GM18520 (cell line): ENCODE measurements at regions not wholly inside any gene's neighbourhood (a gene's known extent, or its start where the extent isn't known, plus 50 kb on each side); places are given as distances from the start of the nearest gene placed in this dataset.

Experiments used
- ATAC-seq: cut with Tn5 transposase; IDR thresholded peaks from one replicate; pipeline ENCODE4 v1.9.1; 2021; ENCODE audit not compliant: unreplicated experiment

DNA sequence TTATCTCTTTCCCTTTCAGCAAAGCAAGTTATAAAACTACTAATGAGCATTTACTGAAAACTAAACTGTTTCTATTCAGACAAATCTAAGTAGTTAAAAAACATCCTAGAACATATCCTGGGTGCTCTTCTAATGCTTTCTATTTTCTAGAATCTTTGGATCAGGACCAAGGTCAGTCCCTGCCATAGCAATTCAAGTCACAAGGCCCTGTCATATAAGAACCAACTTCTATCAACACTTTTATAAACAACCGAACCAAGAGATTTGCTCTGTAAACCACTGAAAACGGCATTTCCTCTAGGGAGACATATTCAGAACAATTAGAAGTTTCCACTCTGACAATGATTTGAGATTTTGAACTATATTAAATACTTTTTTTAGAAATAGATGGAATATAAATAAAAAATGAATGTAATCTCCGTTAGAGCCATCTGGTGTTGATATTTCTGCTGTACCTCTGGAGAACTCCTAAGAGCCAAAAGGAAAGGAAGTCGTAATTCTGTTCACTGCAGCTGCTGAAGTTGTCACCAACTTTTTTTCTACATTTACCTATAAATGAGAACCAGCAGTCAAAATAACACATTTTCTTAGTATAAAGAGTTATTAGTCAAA is 51.4 kb upstream of the LGSN start:
- ATAC-seq, result no peak

DNA sequence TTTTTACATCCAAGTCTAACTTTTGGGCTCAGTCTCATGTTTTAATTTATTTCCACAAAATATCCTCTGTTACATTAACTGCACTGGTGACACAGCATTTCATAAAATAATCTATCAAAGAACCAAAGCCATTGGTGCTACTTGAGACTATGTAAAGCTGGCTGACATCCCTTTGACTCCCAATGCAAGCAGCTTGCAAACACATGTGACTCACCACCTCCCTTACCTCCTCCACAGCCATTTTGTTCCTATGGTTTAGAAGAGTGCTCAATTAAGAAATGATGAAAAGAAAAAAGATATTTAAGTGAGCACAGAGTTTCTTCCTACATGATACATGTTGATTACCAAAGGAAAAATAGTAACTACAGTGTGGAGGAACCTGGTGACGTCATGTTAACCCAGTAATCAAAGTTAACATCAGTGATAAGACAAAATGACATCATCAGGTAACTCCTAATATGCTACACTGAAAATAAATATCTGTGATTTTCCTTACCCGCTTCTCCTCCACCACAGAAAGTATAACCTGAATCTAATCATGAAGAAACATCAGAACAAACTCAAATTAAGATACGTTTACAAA is 53.3 kb upstream of the LGSN start:
- no peak for ATAC-seq

GRCh38 chr6:63389191-63389844 is 69.5 kb upstream of the LGSN start:
- ATAC-seq, result peak; percentile 41

DNA sequence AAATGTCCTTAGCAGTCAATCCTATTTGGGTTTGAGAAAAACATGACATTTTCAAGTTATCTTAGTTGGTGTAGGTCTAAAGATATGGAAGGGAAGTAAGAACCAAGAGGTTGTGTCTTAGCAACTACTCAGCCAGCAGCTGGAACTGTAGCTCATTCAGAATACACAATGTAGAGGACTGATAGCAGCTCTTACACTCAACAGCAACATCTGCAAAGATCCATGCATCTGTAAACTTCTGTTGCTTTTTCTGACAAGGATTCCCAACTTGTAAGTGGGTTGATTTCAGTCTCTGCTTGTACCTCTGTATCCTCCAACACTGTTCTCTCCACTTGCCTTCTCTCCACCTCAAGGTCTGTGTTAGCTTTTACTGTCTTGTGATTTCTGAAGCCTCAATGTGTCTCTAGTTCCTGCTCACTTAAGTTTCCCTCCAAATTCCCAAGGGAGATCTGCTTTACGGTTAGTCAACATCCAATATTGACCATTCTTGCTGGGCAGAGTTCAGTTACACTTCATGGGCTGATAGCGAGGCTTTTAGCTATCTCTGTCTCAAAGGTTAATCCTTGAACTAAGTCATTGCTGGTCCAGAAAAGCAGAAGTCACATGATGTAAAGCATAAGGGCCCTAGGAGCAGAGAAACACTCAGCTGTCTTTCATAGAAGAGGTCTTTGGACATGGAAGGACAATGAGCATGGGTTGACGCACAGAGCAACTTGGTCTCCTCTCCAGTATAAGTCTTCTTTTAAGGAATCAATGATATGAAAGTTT is 71.6 kb upstream of the LGSN start:
- no peak for ATAC-seq

GRCh38 chr6:63392092-63392724 is 72.4 kb upstream of the LGSN start:
- no peak for ATAC-seq

GRCh38 chr6:63394656-63395308 is 75.0 kb upstream of the LGSN start:
- no peak for ATAC-seq

DNA sequence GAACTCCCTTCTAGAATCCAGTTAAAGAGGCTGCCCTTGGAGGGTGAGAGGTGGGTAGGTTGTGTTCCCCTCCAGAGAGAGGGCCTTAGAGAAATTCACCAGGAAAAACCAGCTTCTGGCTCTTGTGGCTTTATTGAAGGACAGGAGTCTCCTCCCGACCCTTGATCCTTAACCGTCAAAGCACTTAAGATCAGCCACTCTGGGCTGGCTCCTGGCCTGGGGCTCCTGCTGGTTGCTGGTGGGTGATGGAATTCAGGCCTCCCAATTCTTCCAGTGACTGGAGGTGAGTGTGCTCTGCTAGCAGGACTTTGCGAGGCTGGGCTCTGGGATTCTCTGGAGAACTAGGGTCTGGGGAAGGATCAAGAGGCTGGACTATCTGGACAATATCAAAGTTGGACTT is 75.6 kb upstream of the LGSN start:
- no peak for ATAC-seq

- ATAC-seq, result no peak
Observed at GRCh38 chr6:63403725-63404124, 83.9 kb upstream of the LGSN start.

DNA sequence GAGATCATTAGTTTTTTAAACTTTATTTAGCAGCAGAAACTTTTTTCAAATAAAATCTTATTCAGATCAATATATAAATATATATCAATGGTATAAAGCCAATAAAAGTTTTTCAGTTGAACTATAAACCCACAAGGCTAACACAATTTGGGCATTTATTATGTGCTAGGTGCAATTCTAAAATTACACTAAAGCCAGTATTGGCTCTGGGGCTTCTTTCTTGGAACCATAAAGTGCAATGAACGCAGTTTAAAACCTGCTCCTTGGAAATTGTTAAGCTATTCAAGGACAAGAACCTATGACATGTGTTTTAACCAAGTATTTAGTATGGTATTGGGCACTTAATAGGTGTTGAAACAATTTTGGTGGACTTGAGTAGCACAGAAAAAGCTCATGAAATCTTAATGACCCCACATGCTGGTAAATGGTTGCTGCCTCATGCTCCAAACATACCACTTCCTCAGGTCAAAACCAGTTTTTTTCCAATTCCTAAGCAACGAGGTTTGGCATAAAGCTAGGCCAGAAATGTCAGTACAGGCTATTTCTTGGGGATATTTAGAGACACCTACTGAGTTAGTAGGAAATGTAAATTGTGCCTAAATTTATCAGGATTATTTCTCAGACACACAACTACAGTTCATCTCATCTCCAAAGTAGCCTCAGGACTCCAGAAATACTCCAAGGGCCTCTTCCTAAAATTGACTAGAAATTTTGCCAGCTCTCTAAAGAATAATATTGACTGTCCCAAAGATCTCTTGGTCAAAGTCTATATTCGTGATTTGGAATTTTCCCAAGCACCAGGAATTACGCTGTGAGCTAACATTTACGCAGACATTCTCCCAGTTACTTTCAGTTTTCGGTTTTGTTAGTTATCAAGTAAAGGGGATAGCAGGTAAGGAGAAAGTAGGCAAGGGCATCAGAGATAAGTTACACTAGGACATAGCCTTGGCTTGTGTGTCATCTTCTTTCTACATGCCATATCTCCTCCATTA is 90.9 kb upstream of the LGSN start:
- no peak for ATAC-seq

DNA sequence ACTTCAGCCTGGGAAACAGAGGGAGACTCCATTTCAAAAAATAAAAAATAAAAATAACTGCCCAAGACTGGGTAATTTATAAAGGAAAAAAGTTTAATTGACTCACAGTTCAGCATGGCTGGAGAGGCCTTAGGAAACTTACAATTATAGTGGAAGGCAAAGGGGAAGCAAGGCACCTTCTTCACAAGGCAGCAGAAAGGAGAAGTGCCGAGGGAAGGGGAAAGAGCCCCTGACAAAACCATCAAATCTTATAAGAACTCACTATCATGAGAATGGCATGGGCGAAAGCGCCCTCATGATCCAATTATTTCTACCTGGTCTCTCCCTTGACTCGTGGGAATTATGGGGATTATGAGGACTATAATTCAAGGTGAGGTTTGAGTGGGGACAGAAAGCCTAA is 95.5 kb upstream of the LGSN start:
- ATAC-seq, result no peak

GRCh38 chr6:63418741-63419140 is 99.0 kb upstream of the LGSN start:
- ATAC-seq, result no peak

- no peak for ATAC-seq
Observed at GRCh38 chr6:63424636-63425035, 104.9 kb upstream of the LGSN start.

GRCh38 chr6:63425493-63425892 is 105.7 kb upstream of the LGSN start:
- ATAC-seq, result no peak

GRCh38 chr6:63426844-63427243 is 107.1 kb upstream of the LGSN start:
- ATAC-seq, result no peak

DNA sequence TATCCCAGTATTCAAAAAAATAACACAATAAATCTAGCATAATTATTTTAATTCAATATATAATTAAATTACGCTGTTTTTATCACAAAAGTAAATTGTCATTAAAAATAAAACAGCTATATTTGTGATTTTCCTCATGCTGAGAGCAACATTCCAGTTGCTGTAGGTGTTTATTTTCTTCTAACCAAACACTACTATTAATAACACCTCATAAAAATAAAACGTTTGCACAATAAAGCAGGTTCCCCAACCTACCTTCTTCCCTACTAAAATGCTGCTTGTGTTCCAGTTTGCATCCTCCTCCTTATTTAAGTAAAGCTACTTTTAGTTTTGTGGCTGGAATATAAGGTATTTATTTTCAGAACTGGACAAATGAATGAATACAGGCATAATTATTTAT is 108.2 kb upstream of the LGSN start:
- ATAC-seq, result no peak

GRCh38 chr6:63430985-63431519 is 111.3 kb upstream of the LGSN start:
- no peak for ATAC-seq

- ATAC-seq, result no peak
Observed at GRCh38 chr6:63434943-63435342, 115.2 kb upstream of the LGSN start.

DNA sequence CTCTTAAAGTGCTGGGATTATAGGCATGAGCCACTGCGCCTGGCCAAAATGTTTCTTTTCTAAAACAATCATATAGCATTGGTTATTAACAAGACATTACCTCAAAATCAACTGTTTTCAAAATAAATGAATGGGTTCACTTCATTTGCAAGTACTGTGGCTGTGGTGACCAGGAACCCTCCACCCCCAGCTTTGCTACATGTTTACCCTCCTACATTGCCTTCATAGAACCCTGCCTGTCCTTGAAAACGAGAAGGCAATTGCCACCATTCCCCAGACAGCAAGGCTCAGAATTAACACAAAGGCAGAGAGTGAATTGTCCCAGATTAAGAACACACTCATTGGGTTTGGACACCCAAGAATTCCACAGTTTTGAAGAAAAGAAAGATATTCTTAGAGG is 116.6 kb upstream of the LGSN start:
- ATAC-seq, result no peak

- ATAC-seq, result no peak
Observed at GRCh38 chr6:63437058-63437457, 117.3 kb upstream of the LGSN start.

DNA sequence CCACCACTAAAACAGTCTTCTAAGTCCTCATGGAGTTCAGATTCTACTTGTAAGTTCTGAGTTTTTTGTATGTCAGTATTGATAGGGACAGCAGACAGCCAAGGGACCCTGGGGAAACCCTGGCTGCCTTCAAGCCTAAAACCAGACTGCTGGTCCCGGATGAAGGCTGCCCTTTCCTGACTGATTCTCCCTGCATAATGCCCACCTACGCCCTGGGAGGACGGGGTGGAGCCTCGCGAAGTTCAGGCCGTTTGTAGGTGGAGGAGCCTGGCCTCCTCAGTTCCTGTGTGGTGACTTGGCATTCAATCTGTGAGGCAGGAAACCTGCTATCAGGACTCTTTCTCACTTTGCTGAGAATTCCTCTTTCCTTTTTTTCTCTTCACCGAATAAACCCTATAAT is 120.3 kb upstream of the LGSN start:
- no peak for ATAC-seq
